ENCODE measurements at regions not wholly inside any gene's neighbourhood (a gene's known extent, or its start where the extent isn't known, plus 50 kb on each side); places are given as distances from the start of the nearest gene placed in this dataset.

DNA sequence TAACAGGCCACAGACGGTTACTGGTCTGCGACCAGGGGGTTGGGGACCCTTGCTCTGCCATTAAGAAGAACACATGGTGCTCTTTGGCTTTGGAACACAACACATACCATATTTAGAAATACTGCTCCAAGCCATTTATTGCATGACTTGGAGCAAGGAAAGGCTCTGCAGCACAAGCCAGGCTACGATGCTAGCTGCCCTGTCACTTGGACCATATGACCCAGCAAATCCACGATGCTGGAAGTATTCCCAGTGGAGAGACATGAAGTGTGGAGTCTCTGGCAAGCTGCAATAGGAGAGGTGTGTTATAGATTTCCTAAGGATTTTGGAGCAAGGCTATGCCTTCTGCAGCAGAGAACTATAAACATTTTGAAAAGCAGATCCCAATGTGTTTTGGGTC, 171.2 kb downstream of the HAUS1 start:
- no peak for DNase-seq (ENCODE audit: low spot score)

DNA sequence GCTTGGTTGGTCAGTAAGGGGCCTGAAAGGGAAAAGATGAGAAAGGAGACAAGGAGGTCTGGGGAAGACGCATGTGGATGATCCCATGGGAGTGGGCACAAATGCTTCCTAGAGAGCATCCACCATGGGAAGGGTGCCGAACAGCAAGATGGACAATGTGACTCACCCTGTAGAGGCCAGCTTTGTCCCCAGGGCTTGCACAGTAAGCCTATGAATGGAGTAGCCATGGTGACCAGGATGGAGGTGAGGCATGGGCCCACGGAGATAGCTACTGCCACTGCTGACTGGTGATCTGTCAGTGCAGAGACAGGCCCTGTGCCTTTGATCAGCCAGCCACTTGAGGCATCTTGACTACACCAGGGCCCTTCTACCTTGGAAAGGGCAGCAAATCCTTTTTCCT, 172.6 kb downstream of the HAUS1 start:
- Mint-ChIP-seq H3K4me3 (no peak overlapping the region), H3K27me3 (ENCODE audit: insufficient read depth, low read depth) (no peaks in the 10 kb centered on the region), H3K4me1 (peaks cover 11% of the 10 kb centered on the region), H3K36me3 (no peaks in the 10 kb centered on the region), H3K27ac (no peak overlapping the region), H3K9me3 (no peaks in the 10 kb centered on the region)
- Histone ChIP-seq H3K4me3 (no peak overlapping the region), H4K20me1 (ENCODE audit: low read depth) (no peaks in the 10 kb centered on the region), H3K27me3 (no peaks in the 10 kb centered on the region), H3K9me3 (ENCODE audit: low read depth) (no peaks in the 10 kb centered on the region), H2AFZ (replicated peaks) (no peak overlapping the region), H3K4me2 (no peak overlapping the region), H3K36me3 (no peaks in the 10 kb centered on the region), H3K4me1 (no peaks in the 10 kb centered on the region), H3K9ac (no peak overlapping the region), H3K79me2 (ENCODE audit: low read depth) (no peaks in the 10 kb centered on the region), H3K27ac (no peak overlapping the region), H3F3A (ENCODE audit: low read depth) (no peaks in the 10 kb centered on the region)
- DNase-seq (ENCODE audit: low spot score), result no peak
- TF ChIP-seq EZH2 (IDR thresholded peaks at IDR 0.05), result no peak
- TF ChIP-seq, protein P1, sequence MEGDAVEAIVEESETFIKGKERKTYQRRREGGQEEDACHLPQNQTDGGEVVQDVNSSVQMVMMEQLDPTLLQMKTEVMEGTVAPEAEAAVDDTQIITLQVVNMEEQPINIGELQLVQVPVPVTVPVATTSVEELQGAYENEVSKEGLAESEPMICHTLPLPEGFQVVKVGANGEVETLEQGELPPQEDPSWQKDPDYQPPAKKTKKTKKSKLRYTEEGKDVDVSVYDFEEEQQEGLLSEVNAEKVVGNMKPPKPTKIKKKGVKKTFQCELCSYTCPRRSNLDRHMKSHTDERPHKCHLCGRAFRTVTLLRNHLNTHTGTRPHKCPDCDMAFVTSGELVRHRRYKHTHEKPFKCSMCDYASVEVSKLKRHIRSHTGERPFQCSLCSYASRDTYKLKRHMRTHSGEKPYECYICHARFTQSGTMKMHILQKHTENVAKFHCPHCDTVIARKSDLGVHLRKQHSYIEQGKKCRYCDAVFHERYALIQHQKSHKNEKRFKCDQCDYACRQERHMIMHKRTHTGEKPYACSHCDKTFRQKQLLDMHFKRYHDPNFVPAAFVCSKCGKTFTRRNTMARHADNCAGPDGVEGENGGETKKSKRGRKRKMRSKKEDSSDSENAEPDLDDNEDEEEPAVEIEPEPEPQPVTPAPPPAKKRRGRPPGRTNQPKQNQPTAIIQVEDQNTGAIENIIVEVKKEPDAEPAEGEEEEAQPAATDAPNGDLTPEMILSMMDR (IDR thresholded peaks at IDR 0.05), result no peak
- no peak for TF ChIP-seq EZH2phosphoT487 (IDR thresholded peaks at IDR 0.05)

More for the DNA sequence above, 171.2 kb downstream of the HAUS1 start:
- no peak overlapping the region for H3K27ac Mint-ChIP-seq
- no peak overlapping the region for H3K4me2 ChIP-seq
- TF ChIP-seq EZH2 (IDR thresholded peaks at IDR 0.05) (no peak), EZH2phosphoT487 (IDR thresholded peaks at IDR 0.05) (no peak)
- TF ChIP-seq, protein P1 (IDR thresholded peaks at IDR 0.05), result no peak
- H3K36me3 ChIP-seq, result no peaks in the 10 kb centered on the region
- no peaks in the 10 kb centered on the region for H3K9me3 Mint-ChIP-seq
- no peaks in the 10 kb centered on the region for H3K79me2 ChIP-seq (ENCODE audit: low read depth)
- H3K9ac ChIP-seq, result no peak overlapping the region
- H3K36me3 Mint-ChIP-seq, result no peaks in the 10 kb centered on the region
- no peaks in the 10 kb centered on the region for H3K27me3 Mint-ChIP-seq (ENCODE audit: insufficient read depth, low read depth)
- H3K9me3 ChIP-seq (ENCODE audit: low read depth), result no peaks in the 10 kb centered on the region
- H3F3A ChIP-seq (ENCODE audit: low read depth), result no peaks in the 10 kb centered on the region
- no peak overlapping the region for H3K4me3 Mint-ChIP-seq
- no peak overlapping the region for H3K4me3 ChIP-seq
- H3K4me1 Mint-ChIP-seq, result peaks cover 11% of the 10 kb centered on the region
- H3K4me1 ChIP-seq, result no peaks in the 10 kb centered on the region
- no peaks in the 10 kb centered on the region for H3K27me3 ChIP-seq
- H4K20me1 ChIP-seq (ENCODE audit: low read depth), result no peaks in the 10 kb centered on the region
- no peak overlapping the region for H2AFZ ChIP-seq (replicated peaks)
- H3K27ac ChIP-seq, result no peak overlapping the region

DNA sequence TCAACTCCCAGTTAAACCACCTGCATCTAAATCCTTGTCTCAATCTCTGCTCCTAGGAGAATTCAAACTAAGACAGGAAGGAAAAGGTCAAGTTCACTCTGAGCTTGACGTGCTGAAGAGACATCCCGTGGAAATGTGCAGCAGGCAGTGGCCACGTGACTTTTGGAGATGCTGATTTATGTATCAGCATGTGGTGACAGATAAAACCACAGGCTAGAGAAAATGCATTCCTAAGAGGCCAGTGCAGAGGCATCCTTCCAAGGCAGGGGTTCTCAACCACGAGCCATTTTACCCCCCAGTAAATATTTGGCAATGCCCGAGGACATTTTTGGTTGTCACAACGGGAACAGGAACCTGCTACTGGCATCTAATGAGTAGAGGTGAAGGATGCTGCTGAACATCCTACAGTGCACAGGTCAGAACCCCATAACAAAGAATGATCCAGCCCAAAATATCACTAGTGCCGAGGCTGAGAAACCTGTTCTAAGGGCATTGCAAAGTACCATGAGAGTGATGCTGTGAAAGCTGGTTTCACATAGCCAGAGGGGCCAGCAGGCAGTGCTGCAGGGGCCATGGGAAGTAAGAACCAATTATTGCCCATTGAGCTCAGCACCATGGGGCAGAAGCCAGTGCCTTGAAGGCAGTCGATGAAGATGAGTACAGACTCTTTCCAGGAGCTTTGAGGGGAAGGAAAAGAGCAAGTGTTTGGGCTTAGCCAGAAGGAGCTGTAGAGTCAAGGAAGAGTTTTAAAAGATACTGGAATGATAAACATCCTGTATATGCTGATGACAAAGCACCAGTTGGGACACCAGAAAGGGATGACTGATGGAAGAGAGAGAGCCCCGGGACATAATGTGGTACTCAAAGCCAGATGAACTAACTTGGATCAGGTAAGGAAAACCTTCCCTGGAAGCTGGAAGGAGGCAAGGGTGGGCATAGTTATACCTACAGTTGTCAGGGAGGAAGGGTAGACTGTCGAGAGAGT, 174.6 kb downstream of the HAUS1 start:
- Histone ChIP-seq H3K9me3 (ENCODE audit: low read depth) (no peaks in the 10 kb centered on the region), H3K4me1 (peaks cover 9% of the 10 kb centered on the region), H3K79me2 (ENCODE audit: low read depth) (no peaks in the 10 kb centered on the region), H3K9ac (no peak overlapping the region), H3K4me2 (no peak overlapping the region), H3K36me3 (no peaks in the 10 kb centered on the region), H3K27me3 (no peaks in the 10 kb centered on the region), H3K27ac (no peak overlapping the region), H3F3A (ENCODE audit: low read depth) (peaks cover 9% of the 10 kb centered on the region), H4K20me1 (ENCODE audit: low read depth) (no peaks in the 10 kb centered on the region), H2AFZ (replicated peaks) (no peak overlapping the region), H3K4me3 (no peak overlapping the region)
- Mint-ChIP-seq H3K4me3 (no peak overlapping the region), H3K27ac (no peak overlapping the region), H3K36me3 (no peaks in the 10 kb centered on the region), H3K4me1 (peaks cover 22% of the 10 kb centered on the region), H3K9me3 (no peaks in the 10 kb centered on the region), H3K27me3 (ENCODE audit: insufficient read depth, low read depth) (no peaks in the 10 kb centered on the region)
- no peak for DNase-seq (ENCODE audit: low spot score)
- TF ChIP-seq EZH2phosphoT487 (IDR thresholded peaks at IDR 0.05) (no peak), EZH2 (IDR thresholded peaks at IDR 0.05) (no peak)
- TF ChIP-seq, protein P1 (IDR thresholded peaks at IDR 0.05), result no peak
